NT2/D1 (cell line): ENCODE measurements at regions not wholly inside any gene's neighbourhood (a gene's known extent, or its start where the extent isn't known, plus 50 kb on each side); places are given as distances from the start of the nearest gene placed in this dataset.

ENCODE experiments used
- SUZ12 ChIP-seq: IDR thresholded peaks from 2 replicates; pipeline ENCODE4 v1.6.1; 2011; ENCODE audit not compliant: insufficient read length, insufficient read depth; ENCODE audit errors: extremely low read depth
- ZNF274 ChIP-seq: IDR thresholded peaks from 2 replicates; pipeline ENCODE4 v1.6.1; 2011; ENCODE audit warnings: mild to moderate bottlenecking, low read depth, low read length

DNA sequence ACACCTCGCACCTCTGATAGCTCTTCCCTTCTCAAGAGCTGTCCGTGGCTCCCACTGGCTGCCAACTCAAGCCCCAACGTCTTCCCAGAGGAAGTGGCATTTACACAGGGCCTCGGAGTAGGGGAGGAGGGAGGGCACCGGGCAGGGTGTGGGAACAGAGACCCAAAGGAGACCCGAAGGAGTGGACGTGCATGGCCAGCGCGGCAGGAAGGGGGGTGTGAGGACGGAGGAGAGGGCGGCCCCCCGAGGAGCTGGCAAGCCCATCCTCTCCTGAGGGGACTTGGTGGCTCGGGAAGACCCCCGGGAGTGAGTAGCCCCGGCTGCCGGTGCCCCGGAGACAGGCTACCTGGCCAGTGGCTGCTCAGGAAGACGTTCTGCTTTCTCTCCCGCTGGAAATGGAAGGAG lies 85.9 kb downstream of the FOXL3 start:
- TF ChIP-seq SUZ12 = no peak
- TF ChIP-seq ZNF274 = no peak
